ENCODE measurements at regions not wholly inside any gene's neighbourhood (a gene's known extent, or its start where the extent isn't known, plus 50 kb on each side); places are given as distances from the start of the nearest gene placed in this dataset.

GRCh38 chr11:122521626-122522025, 133.9 kb upstream of the UBASH3B start:
- no peak for TF ChIP-seq CTCF (IDR thresholded peaks at IDR 0.05)
- TF ChIP-seq POLR2A (IDR thresholded peaks at IDR 0.05): no peak
- no peak for TF ChIP-seq EP300 (IDR thresholded peaks at IDR 0.05)

All from tibial nerve (tissue), 4 donors.